K562 (cell line): ENCODE measurements at regions not wholly inside any gene's neighbourhood (a gene's known extent, or its start where the extent isn't known, plus 50 kb on each side); places are given as distances from the start of the nearest gene placed in this dataset.

Experiments used
- ATAC-seq: fragments of 200-7000 bp; cut with Tn5 transposase; 3 replicates; pipeline ENCODE4 v1.9.1; 2020; ENCODE audit warnings: moderate library complexity
- BruUV-seq: library from RNA; stranded (reverse); fragments of 400-500 nt; replicated peaks from 2 replicates; lab custom pipeline; 2021; lab: Mats Ljungman, UMichigan
- CTCF ChIA-PET: fragments of 300-600 bp; formaldehyde crosslinking; extraction: SDS; loops from one replicate; lab custom pipeline; 2021; ENCODE audit warnings: low intra/inter-chr PET ratio; lab: Yijun Ruan, JAX
- POLR2A ChIA-PET: fragments of 300-600, 350-650 bp; sonication (Branson Sonifier 250); formaldehyde crosslinking; extraction: SDS; loops from one replicate; lab custom pipeline; 2021; ENCODE audit warnings: antibody characterized with exemption, inconsistent platforms; lab: Yijun Ruan, JAX
- DNase-seq, 4 experiments: peaks; one replicate each; pipeline versions ENCODE4 v3.0.0 to v3.0.0-alpha.2; 2011 to 2018; ENCODE audit warnings: low spot score in 3 of 4, mixed read lengths in 3 of 4; ENCODE audit errors: extremely low read depth in 1 of 4
- FAIRE-seq: peaks from 2 replicates; lab custom pipeline; 2011; peaks lifted over from hg19 to GRCh38; lab: Jason Lieb, UNC
- H2AFZ ChIP-seq: 2 replicates; pipeline ENCODE4 v1.6.0; 2011; ENCODE audit warnings: low read depth, low read length, control low read depth, inconsistent platforms
- H3K27ac ChIP-seq: fragments of 200-600 bp; 3 replicates; pipeline ENCODE4 v1.8.0; 2011; ENCODE audit warnings: low read depth, mild to moderate bottlenecking, control low read depth, inconsistent platforms, low read length, moderate library complexity, mixed read lengths; ENCODE audit errors: extremely low read depth
- H3K27me3 ChIP-seq, 2 experiments: fragments of 300-600 bp in 1 of 2; 2 replicates in 1 of 2; 3 replicates in 1 of 2; pipeline versions ENCODE4 v1.6.0 to v1.8.0; 2011; ENCODE audit warnings: inconsistent platforms in 2 of 2, low read length in 2 of 2, mild to moderate bottlenecking in 1 of 2, mixed read lengths in 1 of 2, moderate library complexity in 1 of 2; ENCODE audit not compliant: control insufficient read depth in 2 of 2, insufficient read depth in 2 of 2
- H3K36me3 ChIP-seq: fragments of 300-600 bp; 3 replicates; pipeline ENCODE4 v1.8.0; 2011; ENCODE audit warnings: mild to moderate bottlenecking, low read length, inconsistent platforms; ENCODE audit not compliant: control insufficient read depth, insufficient read depth
- H3K4me1 ChIP-seq, 2 experiments: fragments of 200-600 bp in 1 of 2; replicated peaks in 1 of 2; 2 replicates in 1 of 2; 3 replicates in 1 of 2; pipeline versions ENCODE4 v1.5.1 to v1.8.0; 2011; ENCODE audit warnings: inconsistent platforms in 2 of 2, low read length in 2 of 2, mild to moderate bottlenecking in 1 of 2, mixed read lengths in 1 of 2, moderate library complexity in 1 of 2; ENCODE audit not compliant: control insufficient read depth in 2 of 2, insufficient read depth in 2 of 2
- H3K4me2 ChIP-seq: 2 replicates; pipeline ENCODE4 v1.6.1; 2011; ENCODE audit warnings: low read length, control low read depth, inconsistent platforms, mixed read lengths; ENCODE audit not compliant: insufficient read depth
- H3K4me3 ChIP-seq: fragments of 200-600 bp; sonication (generic), shearing (Covaris generic); 2 replicates; pipeline ENCODE4 v1.5.1; 2016; ENCODE audit warnings: control low read depth, inconsistent platforms
- H3K79me2 ChIP-seq: fragments of 200-600 bp; 3 replicates; pipeline ENCODE4 v1.8.0; 2011; ENCODE audit warnings: low read length, inconsistent platforms; ENCODE audit not compliant: control insufficient read depth, insufficient read depth
- H3K9ac ChIP-seq, 2 experiments: 2 replicates each; pipeline versions ENCODE4 v1.6.0 to v1.6.1; 2011; ENCODE audit warnings: low read depth in 2 of 2, low read length in 2 of 2, control low read depth in 1 of 2, inconsistent platforms in 1 of 2, mild to moderate bottlenecking in 1 of 2, mixed read lengths in 1 of 2; ENCODE audit not compliant: insufficient read depth in 1 of 2
- H3K9me1 ChIP-seq: one replicate; pipeline ENCODE4 v1.6.0; 2011; ENCODE audit warnings: inconsistent platforms, mild to moderate bottlenecking, low read length, moderate library complexity; ENCODE audit not compliant: control insufficient read depth, insufficient read depth
- H3K9me3 ChIP-seq: replicated peaks from 2 replicates; pipeline ENCODE4 v1.5.1; 2011; ENCODE audit warnings: low read depth, low read length, inconsistent platforms; ENCODE audit not compliant: control insufficient read depth, insufficient read depth
- H4K20me1 ChIP-seq: replicated peaks from 2 replicates; pipeline ENCODE4 v1.6.1; 2011; ENCODE audit warnings: low read length, inconsistent platforms, mixed read lengths; ENCODE audit not compliant: control insufficient read depth, insufficient read depth
- BACH1 ChIP-seq: fragments of 200-800 bp; sonication (Bioruptor generic); IDR thresholded peaks from 2 replicates; pipeline ENCODE4 v1.6.1; 2016; ENCODE audit warnings: missing genetic modification characterization, missing compliant biosample characterization
- CC2D1A ChIP-seq: fragments of 450-650 bp; IDR thresholded peaks from 2 replicates; pipeline ENCODE4 v1.6.1; 2017; ENCODE audit warnings: mild to moderate bottlenecking
- HDAC3 ChIP-seq: fragments of 450-650 bp; IDR thresholded peaks from 2 replicates; pipeline ENCODE4 v1.6.1; 2018; ENCODE audit warnings: borderline replicate concordance, mild to moderate bottlenecking, moderate library complexity; ENCODE audit not compliant: partially characterized antibody
- MCM5 ChIP-seq: fragments of 450-650 bp; IDR thresholded peaks from 2 replicates; pipeline ENCODE4 v1.6.1; 2016; ENCODE audit warnings: low read depth
- NFATC3 ChIP-seq: fragments of 450-650 bp; IDR thresholded peaks from 2 replicates; pipeline ENCODE4 v1.6.1; 2017; ENCODE audit warnings: mild to moderate bottlenecking
- ZNF507 ChIP-seq: conservative IDR thresholded peaks from 2 replicates; pipeline ENCODE4 v1.6.1; 2017; ENCODE audit warnings: missing genetic modification characterization, missing compliant biosample characterization
- WGBS: fragments of 100-300 bp; shearing (Covaris generic); methylation state at CpG from one replicate; pipeline ENCODE4 v1.1.6; 2016; ENCODE audit warnings: low coverage, mixed read lengths; ENCODE audit not compliant: insufficient coverage; ENCODE audit errors: missing lambda C conversion rate; 5-methylcytosine and 5-hydroxymethylcytosine counted together
- in situ Hi-C: fragments of 300-500 bp; cut with MboI; formaldehyde crosslinking; loops from 4 replicates; pipeline ENCODE4 v1.15.0; 2018; ENCODE audit warnings: inconsistent platforms, mixed read lengths
- intact Hi-C: fragments of 100-400 bp; cut with micrococcal nuclease; formaldehyde crosslinking; loops from 2 replicates; pipeline ENCODE4 v1.14.2; 2022
- TF ChIP-seq, protein P1 (sequence below), 2 experiments: fragments of 450-650 bp; conservative IDR thresholded peaks; 2 replicates each; pipeline ENCODE4 v1.6.1; 2017; ENCODE audit warnings: mild to moderate bottlenecking in 2 of 2, moderate library complexity in 2 of 2
- TF ChIP-seq, protein P2 (sequence below): sonication (generic); formaldehyde crosslinking; IDR thresholded peaks from 2 replicates; pipeline ENCODE4 v1.8.0; 2023; ENCODE audit warnings: mild to moderate bottlenecking, missing genetic modification reagents
- TF ChIP-seq, protein P3 (sequence below): fragments of 250-450 bp; sonication (Bioruptor Pico); IDR thresholded peaks from 2 replicates; pipeline ENCODE4 v1.5.0; 2022; ENCODE audit warnings: mild to moderate bottlenecking
- TF ChIP-seq, protein P4 (sequence below): fragments of 450-650 bp; IDR thresholded peaks from 2 replicates; pipeline ENCODE4 v1.6.1; 2017; ENCODE audit warnings: antibody characterized with exemption, mild to moderate bottlenecking

DNA sequence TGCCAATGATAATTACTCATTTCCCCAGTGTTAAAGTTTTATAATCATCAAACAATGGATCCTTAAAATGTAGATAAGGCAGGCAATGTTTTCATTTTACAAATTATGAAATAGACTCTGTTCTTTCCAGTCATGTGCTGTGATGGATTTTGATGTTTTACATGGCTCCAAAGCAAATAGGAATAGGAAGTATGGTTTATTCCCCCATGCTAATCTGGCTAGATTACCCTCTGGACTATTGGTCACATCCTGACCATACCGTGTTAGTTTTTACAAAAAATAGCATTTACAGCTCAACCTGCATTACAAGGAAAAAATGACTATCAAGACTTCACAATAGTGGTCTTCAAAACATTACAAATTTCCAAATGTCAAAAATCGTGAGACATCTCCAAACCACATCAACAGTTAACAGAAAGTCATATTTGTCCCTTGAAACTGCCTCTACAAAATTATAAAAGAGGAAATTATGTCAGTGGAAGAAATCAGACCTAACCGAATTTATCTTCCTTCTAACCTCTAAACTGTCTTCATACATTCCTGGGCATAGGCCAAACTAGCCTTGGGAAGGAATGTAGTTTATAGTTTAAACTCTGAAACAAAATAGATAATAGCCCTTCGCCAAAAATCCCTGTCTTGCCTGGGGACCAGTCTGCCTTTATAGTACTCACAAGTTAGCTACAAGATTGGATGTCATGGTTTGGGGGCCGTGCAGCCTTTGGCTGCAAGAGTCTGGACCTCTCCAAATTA lies 1941.2 kb upstream of the CELF4 start:
- no peak overlapping the region for H3K9ac ChIP-seq
- H3K79me2 ChIP-seq = no peaks in the 10 kb centered on the region
- no peaks in the 10 kb centered on the region for H4K20me1 ChIP-seq
- no peak for DNase-seq
- in situ Hi-C loops (no loop called here), intact Hi-C loops (no loop called here)
- no peak for ATAC-seq
- H3K36me3 ChIP-seq = no peaks in the 10 kb centered on the region
- H3K4me2 ChIP-seq = no peak overlapping the region
- WGBS = 3% methylated on average over 5 of the region's 5 CpGs
- H3K4me1 ChIP-seq = no peaks in the 10 kb centered on the region
- no peaks in the 10 kb centered on the region; the same call in 1 of the 2 replicates for H3K9me3 ChIP-seq
- no peaks in the 10 kb centered on the region for H3K9me1 ChIP-seq
- H3K4me3 ChIP-seq = no peak overlapping the region
- FAIRE-seq = no peak
- H2AFZ ChIP-seq = no peak overlapping the region
- H3K27ac ChIP-seq = no peak overlapping the region
- H3K27me3 ChIP-seq = no peaks in the 10 kb centered on the region
- CTCF ChIA-PET = no interaction called here
- POLR2A ChIA-PET = no interaction called here
- no TSS peak for BruUV-seq
- TF ChIP-seq, protein P1, sequence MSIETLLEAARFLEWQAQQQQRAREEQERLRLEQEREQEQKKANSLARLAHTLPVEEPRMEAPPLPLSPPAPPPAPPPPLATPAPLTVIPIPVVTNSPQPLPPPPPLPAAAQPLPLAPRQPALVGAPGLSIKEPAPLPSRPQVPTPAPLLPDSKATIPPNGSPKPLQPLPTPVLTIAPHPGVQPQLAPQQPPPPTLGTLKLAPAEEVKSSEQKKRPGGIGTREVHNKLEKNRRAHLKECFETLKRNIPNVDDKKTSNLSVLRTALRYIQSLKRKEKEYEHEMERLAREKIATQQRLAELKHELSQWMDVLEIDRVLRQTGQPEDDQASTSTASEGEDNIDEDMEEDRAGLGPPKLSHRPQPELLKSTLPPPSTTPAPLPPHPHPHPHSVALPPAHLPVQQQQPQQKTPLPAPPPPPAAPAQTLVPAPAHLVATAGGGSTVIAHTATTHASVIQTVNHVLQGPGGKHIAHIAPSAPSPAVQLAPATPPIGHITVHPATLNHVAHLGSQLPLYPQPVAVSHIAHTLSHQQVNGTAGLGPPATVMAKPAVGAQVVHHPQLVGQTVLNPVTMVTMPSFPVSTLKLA (conservative IDR thresholded peaks at IDR 0.05) = no peak
- TF ChIP-seq BACH1 (tag) (no peak), HDAC3 (no peak), MCM5 (no peak), CC2D1A (no peak), NFATC3 (no peak), ZNF507 (tag) (no peak)
- TF ChIP-seq, protein P2, sequence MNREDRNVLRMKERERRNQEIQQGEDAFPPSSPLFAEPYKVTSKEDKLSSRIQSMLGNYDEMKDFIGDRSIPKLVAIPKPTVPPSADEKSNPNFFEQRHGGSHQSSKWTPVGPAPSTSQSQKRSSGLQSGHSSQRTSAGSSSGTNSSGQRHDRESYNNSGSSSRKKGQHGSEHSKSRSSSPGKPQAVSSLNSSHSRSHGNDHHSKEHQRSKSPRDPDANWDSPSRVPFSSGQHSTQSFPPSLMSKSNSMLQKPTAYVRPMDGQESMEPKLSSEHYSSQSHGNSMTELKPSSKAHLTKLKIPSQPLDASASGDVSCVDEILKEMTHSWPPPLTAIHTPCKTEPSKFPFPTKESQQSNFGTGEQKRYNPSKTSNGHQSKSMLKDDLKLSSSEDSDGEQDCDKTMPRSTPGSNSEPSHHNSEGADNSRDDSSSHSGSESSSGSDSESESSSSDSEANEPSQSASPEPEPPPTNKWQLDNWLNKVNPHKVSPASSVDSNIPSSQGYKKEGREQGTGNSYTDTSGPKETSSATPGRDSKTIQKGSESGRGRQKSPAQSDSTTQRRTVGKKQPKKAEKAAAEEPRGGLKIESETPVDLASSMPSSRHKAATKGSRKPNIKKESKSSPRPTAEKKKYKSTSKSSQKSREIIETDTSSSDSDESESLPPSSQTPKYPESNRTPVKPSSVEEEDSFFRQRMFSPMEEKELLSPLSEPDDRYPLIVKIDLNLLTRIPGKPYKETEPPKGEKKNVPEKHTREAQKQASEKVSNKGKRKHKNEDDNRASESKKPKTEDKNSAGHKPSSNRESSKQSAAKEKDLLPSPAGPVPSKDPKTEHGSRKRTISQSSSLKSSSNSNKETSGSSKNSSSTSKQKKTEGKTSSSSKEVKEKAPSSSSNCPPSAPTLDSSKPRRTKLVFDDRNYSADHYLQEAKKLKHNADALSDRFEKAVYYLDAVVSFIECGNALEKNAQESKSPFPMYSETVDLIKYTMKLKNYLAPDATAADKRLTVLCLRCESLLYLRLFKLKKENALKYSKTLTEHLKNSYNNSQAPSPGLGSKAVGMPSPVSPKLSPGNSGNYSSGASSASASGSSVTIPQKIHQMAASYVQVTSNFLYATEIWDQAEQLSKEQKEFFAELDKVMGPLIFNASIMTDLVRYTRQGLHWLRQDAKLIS = no peak
- TF ChIP-seq, protein P3, sequence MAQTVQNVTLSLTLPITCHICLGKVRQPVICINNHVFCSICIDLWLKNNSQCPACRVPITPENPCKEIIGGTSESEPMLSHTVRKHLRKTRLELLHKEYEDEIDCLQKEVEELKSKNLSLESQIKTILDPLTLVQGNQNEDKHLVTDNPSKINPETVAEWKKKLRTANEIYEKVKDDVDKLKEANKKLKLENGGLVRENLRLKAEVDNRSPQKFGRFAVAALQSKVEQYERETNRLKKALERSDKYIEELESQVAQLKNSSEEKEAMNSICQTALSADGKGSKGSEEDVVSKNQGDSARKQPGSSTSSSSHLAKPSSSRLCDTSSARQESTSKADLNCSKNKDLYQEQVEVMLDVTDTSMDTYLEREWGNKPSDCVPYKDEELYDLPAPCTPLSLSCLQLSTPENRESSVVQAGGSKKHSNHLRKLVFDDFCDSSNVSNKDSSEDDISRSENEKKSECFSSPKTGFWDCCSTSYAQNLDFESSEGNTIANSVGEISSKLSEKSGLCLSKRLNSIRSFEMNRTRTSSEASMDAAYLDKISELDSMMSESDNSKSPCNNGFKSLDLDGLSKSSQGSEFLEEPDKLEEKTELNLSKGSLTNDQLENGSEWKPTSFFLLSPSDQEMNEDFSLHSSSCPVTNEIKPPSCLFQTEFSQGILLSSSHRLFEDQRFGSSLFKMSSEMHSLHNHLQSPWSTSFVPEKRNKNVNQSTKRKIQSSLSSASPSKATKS (CRISPR knock-in tag) = no peak
- TF ChIP-seq, protein P4, sequence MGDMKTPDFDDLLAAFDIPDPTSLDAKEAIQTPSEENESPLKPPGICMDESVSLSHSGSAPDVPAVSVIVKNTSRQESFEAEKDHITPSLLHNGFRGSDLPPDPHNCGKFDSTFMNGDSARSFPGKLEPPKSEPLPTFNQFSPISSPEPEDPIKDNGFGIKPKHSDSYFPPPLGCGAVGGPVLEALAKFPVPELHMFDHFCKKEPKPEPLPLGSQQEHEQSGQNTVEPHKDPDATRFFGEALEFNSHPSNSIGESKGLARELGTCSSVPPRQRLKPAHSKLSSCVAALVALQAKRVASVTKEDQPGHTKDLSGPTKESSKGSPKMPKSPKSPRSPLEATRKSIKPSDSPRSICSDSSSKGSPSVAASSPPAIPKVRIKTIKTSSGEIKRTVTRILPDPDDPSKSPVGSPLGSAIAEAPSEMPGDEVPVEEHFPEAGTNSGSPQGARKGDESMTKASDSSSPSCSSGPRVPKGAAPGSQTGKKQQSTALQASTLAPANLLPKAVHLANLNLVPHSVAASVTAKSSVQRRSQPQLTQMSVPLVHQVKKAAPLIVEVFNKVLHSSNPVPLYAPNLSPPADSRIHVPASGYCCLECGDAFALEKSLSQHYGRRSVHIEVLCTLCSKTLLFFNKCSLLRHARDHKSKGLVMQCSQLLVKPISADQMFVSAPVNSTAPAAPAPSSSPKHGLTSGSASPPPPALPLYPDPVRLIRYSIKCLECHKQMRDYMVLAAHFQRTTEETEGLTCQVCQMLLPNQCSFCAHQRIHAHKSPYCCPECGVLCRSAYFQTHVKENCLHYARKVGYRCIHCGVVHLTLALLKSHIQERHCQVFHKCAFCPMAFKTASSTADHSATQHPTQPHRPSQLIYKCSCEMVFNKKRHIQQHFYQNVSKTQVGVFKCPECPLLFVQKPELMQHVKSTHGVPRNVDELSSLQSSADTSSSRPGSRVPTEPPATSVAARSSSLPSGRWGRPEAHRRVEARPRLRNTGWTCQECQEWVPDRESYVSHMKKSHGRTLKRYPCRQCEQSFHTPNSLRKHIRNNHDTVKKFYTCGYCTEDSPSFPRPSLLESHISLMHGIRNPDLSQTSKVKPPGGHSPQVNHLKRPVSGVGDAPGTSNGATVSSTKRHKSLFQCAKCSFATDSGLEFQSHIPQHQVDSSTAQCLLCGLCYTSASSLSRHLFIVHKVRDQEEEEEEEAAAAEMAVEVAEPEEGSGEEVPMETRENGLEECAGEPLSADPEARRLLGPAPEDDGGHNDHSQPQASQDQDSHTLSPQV = no peak
